WTC11 (cell line): ENCODE measurements at regions not wholly inside any gene's neighbourhood (a gene's known extent, or its start where the extent isn't known, plus 50 kb on each side); places are given as distances from the start of the nearest gene placed in this dataset.

Experiments
- ATAC-seq: fragments of 200-7000 bp; cut with Tn5 transposase; 2 replicates; pipeline ENCODE4 v1.10.0; 2021; ENCODE audit warnings: mild to moderate bottlenecking, moderate library complexity
- CTCF ChIA-PET: fragments of 300-600 bp; sonication (Branson Sonifier 250); formaldehyde crosslinking; loops from one replicate; lab custom pipeline; 2021; ENCODE audit warnings: antibody characterized with exemption; lab: Charles Lee
- POLR2A ChIA-PET: fragments of 350-600 bp; sonication (Branson Sonifier 250); formaldehyde crosslinking; loops from one replicate; lab custom pipeline; 2021; ENCODE audit warnings: antibody characterized with exemption; lab: Charles Lee
- DNase-seq: peaks from one replicate; pipeline ENCODE4 v3.0.0; 2021; ENCODE audit warnings: low spot score
- H3K27ac Mint-ChIP-seq: 2 replicates; pipeline ENCODE4 v1.8.0; 2021; ENCODE audit warnings: mixed read lengths
- H3K27me3 Mint-ChIP-seq: 2 replicates; pipeline ENCODE4 v1.8.0; 2021; ENCODE audit warnings: low read depth, mild to moderate bottlenecking, moderate library complexity, mixed read lengths
- H3K36me3 Mint-ChIP-seq: 2 replicates; pipeline ENCODE4 v1.8.0; 2021; ENCODE audit warnings: mixed read lengths
- H3K4me1 Mint-ChIP-seq: 2 replicates; pipeline ENCODE4 v1.8.0; 2022; ENCODE audit warnings: mixed read lengths
- H3K4me3 Mint-ChIP-seq: 2 replicates; pipeline ENCODE4 v1.8.0; 2021; ENCODE audit warnings: mild to moderate bottlenecking, moderate library complexity, mixed read lengths
- H3K9me3 Mint-ChIP-seq: 2 replicates; pipeline ENCODE4 v1.8.0; 2021; ENCODE audit warnings: mixed read lengths
- ATF1 ChIP-seq: sonication (generic); formaldehyde crosslinking; IDR thresholded peaks from 2 replicates; pipeline ENCODE4 v1.8.1; 2023; ENCODE audit warnings: mild to moderate bottlenecking, moderate library complexity, missing genetic modification reagents
- CDX4 ChIP-seq: fragments of 250-450 bp; sonication (Bioruptor Pico); IDR thresholded peaks from 2 replicates; pipeline ENCODE4 v1.9.0; 2021; ENCODE audit warnings: moderate library complexity, mild to moderate bottlenecking, inconsistent platforms, borderline replicate concordance
- CREB1 ChIP-seq: sonication (generic); formaldehyde crosslinking; IDR thresholded peaks from 2 replicates; pipeline ENCODE4 v1.8.0; 2023; ENCODE audit warnings: mild to moderate bottlenecking, missing genetic modification reagents
- CREM ChIP-seq: sonication (generic); formaldehyde crosslinking; IDR thresholded peaks from 2 replicates; pipeline ENCODE4 v1.8.1; 2022; ENCODE audit warnings: mild to moderate bottlenecking, missing genetic modification reagents, moderate library complexity
- E2F1 ChIP-seq: sonication (generic); formaldehyde crosslinking; IDR thresholded peaks from 2 replicates; pipeline ENCODE4 v1.8.0; 2022; ENCODE audit warnings: mild to moderate bottlenecking, missing genetic modification reagents
- FOXP4 ChIP-seq: sonication (generic); formaldehyde crosslinking; IDR thresholded peaks from 2 replicates; pipeline ENCODE4 v1.8.0; 2022; ENCODE audit warnings: mild to moderate bottlenecking, missing genetic modification reagents
- HMGXB4 ChIP-seq: sonication (generic); formaldehyde crosslinking; IDR thresholded peaks from 2 replicates; pipeline ENCODE4 v1.8.1; 2023; ENCODE audit warnings: mild to moderate bottlenecking, moderate library complexity, missing genetic modification reagents
- IRF2 ChIP-seq: sonication (generic); formaldehyde crosslinking; IDR thresholded peaks from 2 replicates; pipeline ENCODE4 v1.8.0; 2022; ENCODE audit warnings: low read depth, missing genetic modification reagents, borderline replicate concordance
- MAX ChIP-seq: sonication (generic); formaldehyde crosslinking; IDR thresholded peaks from 2 replicates; pipeline ENCODE4 v1.8.0; 2022; ENCODE audit warnings: mild to moderate bottlenecking, missing genetic modification reagents
- NFYB ChIP-seq: sonication (generic); formaldehyde crosslinking; conservative IDR thresholded peaks from 2 replicates; pipeline ENCODE4 v1.8.0; 2022; ENCODE audit warnings: low read depth, missing genetic modification reagents
- NR1H2 ChIP-seq: sonication (generic); formaldehyde crosslinking; IDR thresholded peaks from 2 replicates; pipeline ENCODE4 v1.9.0; 2021; ENCODE audit warnings: mild to moderate bottlenecking, moderate library complexity, missing genetic modification reagents
- OVOL2 ChIP-seq: fragments of 250-450 bp; sonication (Bioruptor Pico); IDR thresholded peaks from 2 replicates; pipeline ENCODE4 v1.9.0; 2021; ENCODE audit warnings: mild to moderate bottlenecking, borderline replicate concordance
- PRRX2 ChIP-seq: fragments of 250-450 bp; sonication (Bioruptor Pico); IDR thresholded peaks from 2 replicates; pipeline ENCODE4 v1.8.0; 2021; ENCODE audit warnings: mild to moderate bottlenecking
- STAT6 ChIP-seq: sonication (generic); formaldehyde crosslinking; conservative IDR thresholded peaks from 2 replicates; pipeline ENCODE4 v1.8.1; 2023; ENCODE audit warnings: mild to moderate bottlenecking, low read depth, missing genetic modification reagents, moderate library complexity
- TCF7 ChIP-seq: sonication (generic); formaldehyde crosslinking; IDR thresholded peaks from 2 replicates; pipeline ENCODE4 v1.8.0; 2022; ENCODE audit warnings: mild to moderate bottlenecking, low read depth, missing genetic modification reagents, moderate library complexity
- TP53 ChIP-seq: sonication (generic); formaldehyde crosslinking; IDR thresholded peaks from 2 replicates; pipeline ENCODE4 v1.8.1; 2023; ENCODE audit warnings: mild to moderate bottlenecking, missing genetic modification reagents
- ZBTB21 ChIP-seq: sonication (generic); formaldehyde crosslinking; IDR thresholded peaks from 2 replicates; pipeline ENCODE4 v1.8.1; 2023; ENCODE audit warnings: mild to moderate bottlenecking, missing genetic modification reagents, borderline replicate concordance
- ZNF263 ChIP-seq: sonication (generic); formaldehyde crosslinking; IDR thresholded peaks from 2 replicates; pipeline ENCODE4 v1.8.1; 2022; ENCODE audit warnings: low read depth, mild to moderate bottlenecking, moderate library complexity, missing genetic modification reagents
- ZNF317 ChIP-seq: sonication (generic); formaldehyde crosslinking; IDR thresholded peaks from 2 replicates; pipeline ENCODE4 v1.8.1; 2023; ENCODE audit warnings: low read depth, mild to moderate bottlenecking, moderate library complexity, missing genetic modification reagents, borderline replicate concordance
- ZNF423 ChIP-seq: fragments of 250-450 bp; sonication (Bioruptor Pico); IDR thresholded peaks from 2 replicates; pipeline ENCODE4 v2.1.2; 2022; ENCODE audit warnings: mild to moderate bottlenecking, moderate library complexity
- ZNF425 ChIP-seq: fragments of 250-450 bp; sonication (Bioruptor Pico); conservative IDR thresholded peaks from 2 replicates; pipeline ENCODE4 v1.9.0; 2021; ENCODE audit warnings: mild to moderate bottlenecking
- ZNF671 ChIP-seq: fragments of 250-450 bp; sonication (Bioruptor Pico); IDR thresholded peaks from 2 replicates; pipeline ENCODE4 v1.8.0; 2021; ENCODE audit warnings: mild to moderate bottlenecking

GRCh38 chr2:106628377-106628776 lies 141.2 kb downstream of the CD8B2 start:
- no peak for ATAC-seq
- ChIA-PET CTCF (no interaction called here), POLR2A (no interaction called here)
- Mint-ChIP-seq H3K9me3 (peaks cover 34% of the 10 kb centered on the region), H3K36me3 (peaks cover 21% of the 10 kb centered on the region), H3K27me3 (peaks cover 3% of the 10 kb centered on the region), H3K4me1 (no peaks in the 10 kb centered on the region), H3K27ac (no peak overlapping the region), H3K4me3 (no peak overlapping the region)
- TF ChIP-seq OVOL2 (no peak), HMGXB4 (CRISPR knock-in tag) (no peak), TCF7 (no peak)
- DNase-seq, result no peak

- Mint-ChIP-seq H3K9me3 (peaks cover 34% of the 10 kb centered on the region), H3K27ac (no peak overlapping the region), H3K36me3 (peaks cover 21% of the 10 kb centered on the region), H3K27me3 (peaks cover 3% of the 10 kb centered on the region), H3K4me1 (no peaks in the 10 kb centered on the region), H3K4me3 (no peak overlapping the region)
- ChIA-PET CTCF (no interaction called here), POLR2A (no interaction called here)
- ATAC-seq (no peak), DNase-seq (no peak)
- TF ChIP-seq MAX (CRISPR knock-in tag), result no peak
Measured at GRCh38 chr2:106629981-106630380, 142.8 kb downstream of the CD8B2 start.

GRCh38 chr2:106631281-106631680 lies 144.1 kb downstream of the CD8B2 start:
- Mint-ChIP-seq H3K4me1 (no peaks in the 10 kb centered on the region), H3K4me3 (no peak overlapping the region), H3K27ac (no peak overlapping the region), H3K27me3 (peaks cover 3% of the 10 kb centered on the region), H3K9me3 (peaks cover 34% of the 10 kb centered on the region), H3K36me3 (peaks cover 21% of the 10 kb centered on the region)
- TF ChIP-seq STAT6 (no peak), NR1H2 (CRISPR knock-in tag) (no peak), CREB1 (CRISPR knock-in tag) (no peak), CREM (CRISPR knock-in tag) (no peak), TP53 (CRISPR knock-in tag) (no peak), IRF2 (no peak), NFYB (no peak), ZNF425 (CRISPR knock-in tag) (no peak), ATF1 (CRISPR knock-in tag) (no peak), ZNF423 (CRISPR knock-in tag) (no peak), E2F1 (CRISPR knock-in tag) (no peak), PRRX2 (CRISPR knock-in tag) (no peak), ZBTB21 (CRISPR knock-in tag) (no peak), FOXP4 (no peak), ZNF263 (CRISPR knock-in tag) (no peak), ZNF317 (CRISPR knock-in tag) (no peak), CDX4 (CRISPR knock-in tag) (no peak), ZNF671 (CRISPR knock-in tag) (no peak)
- DNase-seq (no peak), ATAC-seq (no peak)
- CTCF ChIA-PET, result no interaction called here
- POLR2A ChIA-PET, result no interaction called here
